GM21526 (cell line): ENCODE measurements at regions not wholly inside any gene's neighbourhood (a gene's known extent, or its start where the extent isn't known, plus 50 kb on each side); places are given as distances from the start of the nearest gene placed in this dataset.
"Not testable (repeated sequence)": the region's sequence is repeated elsewhere in the genome, so short reads cannot be mapped to it uniquely, and the experiment has no call there.

Source experiments
- ATAC-seq: cut with Tn5 transposase; IDR thresholded peaks from one replicate; pipeline ENCODE4 v1.9.1; 2021; ENCODE audit warnings: moderate library complexity; ENCODE audit not compliant: unreplicated experiment, low FRiP score

- ATAC-seq = peak; percentile 81
Measured at GRCh38 chr1:79497193-79497773, 490.8 kb upstream of the ADGRL4 start.

GRCh38 chr1:79496129-79496528 lies 489.6 kb upstream of the ADGRL4 start:
- ATAC-seq = no peak

- ATAC-seq = not testable (repeated sequence)
Measured at GRCh38 chr1:79493702-79494101, 487.2 kb upstream of the ADGRL4 start.

- not testable (repeated sequence) for ATAC-seq
Measured at GRCh38 chr1:79488572-79489121, 482.1 kb upstream of the ADGRL4 start.

DNA sequence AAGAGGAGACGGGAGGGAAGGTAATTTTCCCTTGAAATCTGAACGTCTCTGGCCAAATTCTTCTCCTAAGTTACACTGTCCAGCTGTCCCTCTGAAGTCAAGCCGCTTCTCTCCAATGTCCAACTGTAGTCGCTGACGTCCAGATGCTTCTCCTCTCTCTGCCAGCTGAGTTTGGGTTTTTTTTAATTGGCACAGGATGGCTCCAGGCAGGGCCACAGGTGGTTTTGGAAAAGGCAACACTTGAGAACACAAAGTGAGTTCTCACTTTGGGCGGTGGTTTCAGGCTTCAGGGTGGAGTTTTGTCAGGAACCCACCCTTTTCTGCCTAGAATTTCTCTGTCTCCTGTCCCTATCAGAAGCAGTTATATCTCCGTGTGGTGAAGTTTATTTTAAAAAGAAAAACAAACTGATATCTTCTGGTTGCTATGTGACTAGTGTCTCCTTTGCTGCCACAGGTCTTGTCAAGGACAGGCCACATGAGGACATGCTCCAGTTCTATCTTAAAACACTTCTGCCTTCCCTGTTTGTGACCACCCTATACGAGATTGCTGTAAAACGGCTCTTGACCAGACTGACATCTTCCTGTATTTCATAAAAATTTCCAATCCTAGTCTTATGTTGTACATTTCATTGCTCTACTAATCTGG lies 472.3 kb upstream of the ADGRL4 start:
- no peak for ATAC-seq

DNA sequence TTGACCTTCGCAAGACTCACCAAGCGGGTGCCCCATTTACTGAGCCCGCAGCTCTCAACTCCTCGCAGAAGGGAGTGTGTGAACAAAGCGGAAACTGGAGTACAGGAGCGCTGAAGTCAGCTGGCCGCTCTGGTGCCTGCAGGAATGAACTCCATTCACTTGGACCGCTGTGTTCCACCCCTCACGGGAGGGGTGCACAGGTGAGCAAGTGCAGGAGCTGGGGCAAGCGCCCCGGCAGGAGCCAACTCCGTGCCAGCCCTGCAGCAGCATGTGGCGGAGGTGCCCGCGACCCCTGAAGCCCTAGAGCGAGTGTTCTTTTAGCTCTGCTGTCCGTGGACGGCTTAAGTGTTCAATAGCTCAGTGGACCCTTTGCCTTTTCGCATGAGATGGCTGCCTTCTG lies 471.6 kb upstream of the ADGRL4 start:
- no peak for ATAC-seq

- peak; percentile 89 for ATAC-seq
Measured at GRCh38 chr1:79472067-79472656, 465.6 kb upstream of the ADGRL4 start.

DNA sequence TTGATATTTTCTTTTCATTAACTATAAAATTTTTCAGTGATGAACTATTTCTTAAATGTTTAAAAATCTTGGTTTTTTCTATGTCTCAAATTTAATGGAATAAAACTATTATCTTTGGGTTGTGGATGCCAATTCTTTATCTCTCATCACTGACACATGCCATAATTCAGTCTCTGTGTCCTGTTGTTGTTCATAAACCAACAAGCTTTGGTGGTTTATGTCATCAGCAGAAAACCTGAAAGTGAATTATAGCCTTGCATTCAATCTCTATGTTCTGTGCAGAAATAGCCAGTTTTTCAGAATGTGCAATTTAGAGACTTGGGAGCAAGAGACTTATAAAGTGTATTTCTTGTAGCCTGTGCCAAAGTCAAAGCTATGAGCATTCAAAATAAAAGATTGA lies 462.6 kb upstream of the ADGRL4 start:
- no peak for ATAC-seq

- ATAC-seq = peak; percentile 99
Measured at GRCh38 chr1:79460773-79461436, 454.4 kb upstream of the ADGRL4 start.

DNA sequence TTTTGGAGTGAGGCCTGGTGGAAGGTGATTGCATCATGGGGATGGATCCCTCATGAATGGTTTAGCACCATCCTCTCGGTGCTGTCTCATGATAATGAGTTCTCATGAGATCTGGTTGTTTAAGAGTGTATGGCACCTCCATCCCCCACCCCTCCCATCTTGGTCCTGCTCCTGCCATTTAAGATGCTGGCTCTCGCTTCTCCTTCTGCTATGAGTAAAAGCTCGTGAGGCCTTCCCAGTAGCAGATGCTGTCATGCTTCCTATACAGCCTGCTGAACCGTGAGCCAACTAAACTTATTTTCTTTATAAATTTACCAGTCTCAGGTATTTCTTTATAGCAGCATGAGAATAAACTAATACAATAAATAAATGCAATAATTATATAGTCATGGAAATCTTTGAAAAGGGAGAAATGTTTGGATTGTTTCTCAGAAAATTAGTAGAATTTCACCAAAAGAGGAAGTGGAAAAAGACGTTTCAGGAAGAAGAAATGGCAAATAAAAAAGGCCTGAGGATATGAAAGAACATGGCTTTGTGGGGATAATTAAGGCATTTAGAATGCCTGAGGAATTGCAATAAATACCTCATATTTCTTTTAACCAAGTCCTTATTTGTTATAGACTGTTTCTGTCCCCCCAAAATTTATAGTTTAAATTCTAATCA lies 451.2 kb upstream of the ADGRL4 start:
- ATAC-seq = no peak

- no peak for ATAC-seq
Measured at GRCh38 chr1:79448426-79448825, 441.9 kb upstream of the ADGRL4 start.

GRCh38 chr1:79441238-79441637 lies 434.7 kb upstream of the ADGRL4 start:
- peak; percentile 51 for ATAC-seq

DNA sequence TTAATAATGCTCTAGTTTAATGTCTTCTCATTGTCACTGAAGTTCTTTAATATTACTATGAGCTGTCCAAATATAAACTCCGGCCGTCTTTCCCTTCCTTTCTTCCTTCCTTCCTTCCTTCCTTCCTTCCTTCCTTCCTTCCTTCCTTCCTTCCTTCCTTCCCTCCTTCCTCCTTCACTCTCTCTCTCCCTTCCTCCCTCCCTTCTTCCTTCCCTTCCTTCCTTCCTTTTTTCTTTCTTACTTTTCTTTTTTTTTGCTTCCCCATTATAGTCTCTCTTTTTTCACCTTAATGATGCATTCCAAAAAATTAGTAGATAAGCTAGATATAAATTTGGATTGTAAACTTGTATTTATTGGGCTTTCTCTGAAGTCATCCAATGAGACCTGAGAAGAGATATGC lies 431.0 kb upstream of the ADGRL4 start:
- ATAC-seq = no peak

DNA sequence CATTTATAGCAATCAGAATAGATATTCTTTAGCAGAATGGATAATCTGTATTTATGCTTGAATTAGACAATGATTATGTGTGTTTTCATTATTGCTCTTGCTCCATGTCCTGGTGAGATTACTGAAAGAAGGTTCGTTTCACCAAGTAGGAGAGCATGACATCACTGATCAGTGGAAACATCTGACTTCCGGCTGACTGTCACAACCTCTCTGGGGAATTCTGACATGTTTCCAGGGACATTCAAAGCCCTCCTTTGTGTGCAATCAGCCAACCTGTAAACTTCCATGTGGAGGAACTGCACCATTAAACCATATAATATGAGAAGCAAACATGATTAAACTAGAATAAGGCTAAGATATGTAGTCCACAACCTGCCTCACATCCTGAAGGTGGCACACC lies 424.8 kb upstream of the ADGRL4 start:
- ATAC-seq = no peak

DNA sequence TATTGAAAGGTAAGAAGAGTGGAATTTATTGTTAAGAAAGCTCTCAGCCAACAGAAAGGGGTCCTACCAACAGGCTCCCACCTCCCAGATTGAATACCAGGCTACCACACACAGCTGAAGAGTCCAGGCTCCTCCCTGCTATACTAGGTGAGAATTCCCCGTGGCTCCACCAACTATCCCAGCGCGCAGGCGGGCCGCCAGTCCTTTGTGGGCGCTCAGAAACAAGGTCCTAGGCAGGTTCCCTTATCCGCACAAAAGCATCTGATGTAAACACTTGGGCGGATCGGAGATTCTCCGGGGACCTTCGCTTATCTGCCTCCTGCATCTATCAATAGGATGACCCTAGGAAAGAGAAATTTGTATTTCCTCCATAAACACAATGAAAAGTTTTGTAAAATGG lies 423.9 kb upstream of the ADGRL4 start:
- no peak for ATAC-seq

GRCh38 chr1:79422726-79423125 lies 416.2 kb upstream of the ADGRL4 start:
- ATAC-seq = no peak

- ATAC-seq = no peak
Measured at GRCh38 chr1:79398501-79398900, 392.0 kb upstream of the ADGRL4 start.

DNA sequence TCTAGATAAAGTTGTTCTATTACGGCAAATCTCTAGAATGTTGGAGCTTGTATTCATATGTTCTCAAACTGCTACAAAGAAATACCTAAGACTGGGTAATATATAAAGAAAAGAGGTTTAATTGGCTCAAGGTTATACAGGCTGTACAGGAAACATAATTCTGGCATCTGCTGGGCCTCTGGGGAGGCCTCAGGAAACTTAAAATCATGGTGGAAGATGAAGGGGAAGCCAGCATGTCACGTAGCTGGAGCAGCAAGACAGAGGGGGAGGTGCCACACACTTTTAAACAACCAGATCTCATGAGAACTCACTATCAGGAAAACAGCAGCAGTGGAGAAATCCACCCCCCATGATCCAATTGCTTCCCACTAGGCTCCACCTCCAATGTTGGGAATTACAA lies 390.4 kb upstream of the ADGRL4 start:
- ATAC-seq = no peak

DNA sequence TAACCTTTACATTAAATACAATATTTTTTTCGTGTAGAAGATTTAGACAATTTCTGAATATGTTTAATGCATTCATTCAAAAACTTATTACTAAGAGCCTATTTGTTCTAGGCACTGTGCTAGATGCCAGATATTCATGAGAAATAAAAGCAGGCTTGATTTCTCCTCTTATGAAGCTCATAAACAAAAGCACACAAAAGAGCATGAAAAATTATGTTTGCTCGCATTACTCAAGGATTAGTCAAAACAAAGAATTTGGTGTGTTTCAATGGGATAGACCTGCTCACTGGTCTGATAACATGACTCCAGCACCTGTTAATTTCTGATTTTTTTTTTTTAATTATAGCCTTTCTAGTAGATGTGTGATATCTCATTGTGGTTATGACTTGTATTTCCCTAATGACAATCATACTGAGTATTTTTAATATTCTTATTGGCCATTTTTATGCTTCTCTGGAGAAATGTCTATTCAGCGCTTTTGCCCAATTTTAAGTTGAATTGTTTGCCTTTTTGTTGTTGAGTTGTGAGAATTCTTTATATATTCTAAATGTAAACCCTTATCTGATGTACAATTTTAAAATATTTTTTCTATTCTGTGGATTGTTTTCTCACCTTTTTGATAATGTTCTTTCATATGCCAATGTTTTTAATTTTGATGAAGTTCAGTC lies 382.3 kb upstream of the ADGRL4 start:
- ATAC-seq = no peak

DNA sequence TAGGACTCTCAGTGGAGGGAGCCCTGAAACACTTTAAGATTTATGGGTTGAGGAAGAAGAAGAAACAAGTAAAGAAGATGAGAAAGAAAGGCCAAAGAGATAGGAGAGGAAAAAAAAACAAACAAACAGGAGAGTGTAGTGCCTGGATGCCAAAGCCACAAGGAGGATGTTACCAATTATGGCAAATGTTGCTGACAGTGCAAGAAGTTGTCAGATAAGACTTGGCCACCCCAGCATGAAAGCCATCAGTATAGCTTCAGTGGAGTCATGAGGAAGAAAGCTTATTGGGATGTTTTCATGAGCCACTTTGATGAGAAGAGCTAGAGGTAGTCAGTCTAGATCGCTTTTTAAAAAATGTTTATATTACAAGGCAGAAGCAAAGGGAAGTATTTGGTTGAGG lies 380.2 kb upstream of the ADGRL4 start:
- ATAC-seq = no peak
